Endothelial cell of hepatic sinusoid (primary cell): ENCODE measurements at regions not wholly inside any gene's neighbourhood (a gene's known extent, or its start where the extent isn't known, plus 50 kb on each side); places are given as distances from the start of the nearest gene placed in this dataset.

ENCODE experiments used
- in situ Hi-C: cut with HindIII; loops from 2 replicates; pipeline ENCODE4 v1.10.0; 2017; ENCODE audit warnings: low sequenced_read_pairs

DNA sequence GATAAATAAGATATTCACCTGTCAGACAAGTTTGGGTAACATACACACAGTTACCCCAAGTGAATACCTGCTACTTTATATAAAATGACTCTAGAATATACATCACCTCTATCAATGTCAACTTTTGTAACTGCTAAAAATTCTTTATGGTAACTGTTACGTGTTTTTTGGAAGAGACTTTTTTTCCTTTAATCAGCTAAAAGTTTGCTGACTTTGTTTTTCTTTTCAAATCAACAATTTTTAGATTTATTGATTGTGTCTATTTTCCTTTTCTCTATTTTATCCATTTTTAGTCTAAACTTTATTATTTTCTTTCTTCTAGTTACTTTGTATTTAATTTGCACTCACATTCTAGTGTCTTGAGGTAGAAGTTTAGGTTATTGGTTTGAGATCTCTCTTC, 1106.6 kb upstream of the LCORL start:
- in situ Hi-C loops: no loop called here

DNA sequence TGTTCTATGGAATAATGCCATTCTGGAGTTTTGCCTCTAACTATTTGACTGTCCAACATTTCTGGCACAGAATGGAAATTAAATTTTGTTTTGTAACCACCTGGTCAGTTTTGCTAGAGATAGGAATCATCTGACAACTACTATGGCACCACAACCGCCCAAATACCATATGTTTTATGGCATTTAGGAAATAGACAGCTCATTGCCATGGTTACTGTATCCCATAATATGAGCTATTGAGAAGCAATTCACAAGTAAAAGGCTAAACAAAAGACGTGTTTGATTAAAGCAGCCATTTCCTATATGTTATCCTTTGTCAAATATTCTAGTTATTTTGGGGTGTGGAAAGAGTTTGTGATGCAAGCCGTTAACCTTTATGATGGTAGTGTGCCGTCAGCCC, 1105.3 kb upstream of the LCORL start:
- in situ Hi-C loops: no loop called here

DNA sequence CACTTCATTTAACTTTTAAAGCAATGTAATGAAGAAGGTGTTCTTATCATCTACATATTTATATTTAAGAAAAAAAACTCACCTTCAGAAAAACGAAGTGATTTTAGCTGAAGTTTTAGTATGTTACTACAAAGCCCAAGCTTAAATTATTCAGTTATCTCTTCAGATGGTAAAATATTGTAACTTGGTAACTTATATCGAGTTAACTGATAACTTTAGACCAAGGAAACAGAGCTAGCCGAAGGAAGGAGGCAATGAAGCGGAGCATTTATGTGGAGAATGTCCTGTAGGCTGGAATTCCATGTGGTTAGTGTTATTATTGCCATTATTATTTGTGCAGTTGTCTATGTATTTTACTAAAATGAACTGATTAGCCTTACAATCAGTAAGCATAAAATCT, 1102.1 kb upstream of the LCORL start:
- in situ Hi-C loops: no loop called here

DNA sequence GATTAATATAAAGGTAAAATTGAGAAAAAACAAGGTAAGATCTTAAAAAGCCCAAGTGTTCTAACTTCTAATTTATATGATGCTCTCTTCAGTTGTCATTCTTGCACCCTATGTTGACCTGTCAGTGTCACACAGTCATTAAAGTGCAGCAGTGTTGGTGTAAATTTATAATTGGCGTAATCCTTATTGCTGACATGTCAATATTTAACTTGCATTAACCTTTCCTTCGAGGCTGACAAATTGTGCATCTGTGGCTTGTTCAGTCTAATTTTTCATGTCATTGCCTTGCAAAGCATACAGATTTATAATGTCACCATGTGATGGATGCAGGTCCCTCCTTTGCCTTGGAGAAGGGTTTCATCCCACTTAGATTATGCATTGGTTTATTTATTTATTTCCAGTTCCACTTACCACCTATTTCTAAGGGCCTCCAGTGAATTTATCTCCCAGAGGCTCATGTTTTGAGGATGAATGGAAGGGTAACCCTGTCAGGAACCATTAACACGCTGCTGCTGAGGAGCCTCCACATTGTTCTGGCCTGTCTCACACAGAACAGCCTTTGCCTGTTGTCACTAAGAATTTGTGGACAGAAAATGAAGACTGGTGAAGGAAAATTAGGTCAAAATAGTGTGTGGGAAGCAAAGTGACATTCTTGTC, 1098.5 kb upstream of the LCORL start:
- in situ Hi-C loops: no loop called here

DNA sequence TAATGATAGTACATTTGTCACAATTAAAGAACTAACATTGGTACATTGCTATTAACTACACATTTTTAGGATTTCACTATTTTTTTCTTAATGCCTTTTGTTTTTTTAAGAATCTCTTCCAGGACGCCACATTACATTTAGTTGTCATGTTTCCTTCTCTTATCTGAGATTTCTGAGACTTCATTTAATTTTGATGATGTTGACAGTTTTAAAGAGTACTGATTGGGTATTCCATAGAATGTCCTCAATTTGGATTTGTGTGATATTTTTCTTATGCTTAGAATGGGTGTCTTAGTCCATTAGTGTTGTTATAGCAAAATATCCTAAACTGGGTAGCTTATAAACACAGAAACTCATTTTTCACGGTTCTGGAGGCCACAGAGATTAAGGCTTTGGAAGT, 1095.5 kb upstream of the LCORL start:
- in situ Hi-C loops: no loop called here

DNA sequence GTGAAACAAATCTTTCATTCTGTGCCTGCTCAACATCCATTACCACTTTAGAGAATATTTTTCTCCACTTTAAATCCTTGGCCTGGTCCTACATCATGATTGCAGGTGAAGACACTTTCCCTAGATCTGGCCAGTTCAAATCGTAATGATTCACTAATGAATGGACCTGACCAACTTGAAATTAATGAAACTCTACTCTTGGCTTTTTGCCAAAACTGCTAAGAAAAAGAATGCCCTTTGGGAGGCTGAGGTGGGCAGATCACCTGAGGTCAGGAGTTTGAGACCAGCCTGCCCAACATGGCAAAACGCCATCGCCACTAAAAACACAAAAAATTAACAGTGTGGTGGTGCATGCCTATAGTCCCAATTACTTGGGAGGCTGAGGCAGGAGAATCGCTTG, 1082.6 kb upstream of the LCORL start:
- in situ Hi-C loops: no loop called here

DNA sequence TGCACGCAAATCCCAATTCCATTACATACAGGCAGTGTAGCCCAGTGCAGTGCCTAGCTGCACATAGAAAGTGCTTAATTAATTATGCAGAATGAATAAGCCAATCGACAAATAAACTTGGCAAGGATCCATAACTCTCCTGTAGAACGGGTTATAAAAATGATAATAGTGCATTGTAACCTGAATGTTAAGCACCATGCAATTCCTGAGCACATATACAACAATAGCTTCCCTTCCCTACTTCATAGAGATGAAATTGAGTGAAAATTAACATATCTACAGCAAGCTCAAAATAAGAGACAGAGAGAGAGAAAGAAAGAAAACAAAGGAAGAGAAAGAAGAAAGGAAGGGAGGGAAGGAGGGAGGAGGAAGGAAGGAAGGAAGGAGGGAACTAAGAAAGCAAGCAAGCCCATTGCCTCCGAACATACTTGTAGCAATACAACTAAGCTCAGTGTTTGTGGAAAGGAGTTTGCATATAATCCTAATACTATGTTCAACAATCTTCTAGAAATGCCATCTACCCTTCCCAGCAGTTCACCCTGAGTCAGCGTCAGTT, 1074.0 kb upstream of the LCORL start:
- in situ Hi-C loops: no loop called here

DNA sequence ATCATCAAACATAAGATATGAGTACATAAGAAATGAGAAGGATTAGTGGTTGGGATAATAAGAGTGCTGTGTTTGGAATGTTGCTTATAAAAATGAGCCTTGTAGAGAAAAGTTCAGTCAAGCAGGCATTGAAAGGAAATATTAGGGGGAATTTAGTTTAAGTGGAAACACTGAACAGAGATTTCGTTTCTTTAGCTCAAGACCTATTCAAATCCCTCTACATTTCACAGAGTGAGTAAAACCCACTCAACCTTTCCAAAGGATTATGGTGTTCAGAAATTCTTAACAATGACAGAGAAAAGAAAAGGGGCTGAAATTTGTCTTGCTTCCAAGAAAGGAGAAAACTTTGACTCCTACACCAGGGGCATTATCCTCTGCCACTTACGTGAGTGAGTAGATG, 1072.4 kb upstream of the LCORL start:
- in situ Hi-C loops: no loop called here

DNA sequence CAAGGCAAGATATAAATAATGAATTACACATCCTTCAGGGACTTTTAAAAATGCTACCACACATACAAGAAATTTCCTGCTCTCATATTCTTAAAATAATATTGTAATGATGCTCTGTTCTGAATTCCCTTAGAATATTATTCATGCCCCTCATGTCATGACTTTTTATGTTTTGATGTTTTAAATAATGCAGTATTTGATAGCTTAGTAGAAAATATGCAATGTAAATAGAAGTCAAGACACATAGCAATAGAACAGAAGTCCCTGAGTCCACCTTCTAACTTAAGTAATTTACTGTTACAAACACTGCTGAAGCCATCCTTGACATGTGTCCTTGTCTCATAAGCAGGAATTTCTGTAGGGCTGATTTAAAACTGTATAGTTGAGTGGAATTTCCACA, 1071.2 kb upstream of the LCORL start:
- in situ Hi-C loops: no loop called here

DNA sequence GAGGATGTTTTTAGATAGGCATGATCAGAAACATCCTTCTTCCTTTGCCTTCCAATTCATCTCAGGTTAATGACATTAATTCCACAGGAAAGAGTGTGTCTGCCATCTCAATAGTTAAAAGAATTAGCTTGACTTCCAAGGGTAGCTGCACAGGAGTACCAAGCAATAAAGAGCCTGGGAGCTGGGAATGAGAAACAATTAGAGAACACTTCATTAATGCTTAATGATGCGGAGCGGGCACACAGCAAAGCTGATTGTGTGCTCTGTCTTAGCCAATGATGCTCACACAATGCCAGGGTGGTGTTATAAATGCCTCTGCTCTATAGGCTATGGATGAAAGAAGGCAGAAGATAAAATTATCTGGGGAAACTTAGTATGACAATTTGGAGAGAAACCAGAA, 1052.5 kb upstream of the LCORL start:
- in situ Hi-C loops: no loop called here

DNA sequence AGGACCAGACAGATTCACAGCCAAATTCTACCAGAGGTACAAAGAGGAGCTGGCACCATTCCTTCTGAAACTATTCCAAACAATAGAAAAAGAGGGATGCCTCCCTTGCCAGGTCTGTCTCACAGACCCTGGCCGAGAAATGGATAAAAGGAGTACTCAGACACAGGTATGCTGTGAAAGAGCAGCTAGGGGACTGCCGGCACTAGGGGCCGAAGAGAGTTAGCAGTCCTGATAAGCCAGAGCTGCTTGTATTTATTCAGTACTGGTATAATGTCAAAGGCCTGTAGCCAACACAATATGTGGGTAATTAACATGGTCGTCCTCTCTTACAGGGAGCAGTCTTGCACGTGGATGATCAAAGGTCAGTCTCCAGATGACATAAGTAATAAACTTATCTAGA, 1042.1 kb upstream of the LCORL start:
- in situ Hi-C loops: no loop called here

DNA sequence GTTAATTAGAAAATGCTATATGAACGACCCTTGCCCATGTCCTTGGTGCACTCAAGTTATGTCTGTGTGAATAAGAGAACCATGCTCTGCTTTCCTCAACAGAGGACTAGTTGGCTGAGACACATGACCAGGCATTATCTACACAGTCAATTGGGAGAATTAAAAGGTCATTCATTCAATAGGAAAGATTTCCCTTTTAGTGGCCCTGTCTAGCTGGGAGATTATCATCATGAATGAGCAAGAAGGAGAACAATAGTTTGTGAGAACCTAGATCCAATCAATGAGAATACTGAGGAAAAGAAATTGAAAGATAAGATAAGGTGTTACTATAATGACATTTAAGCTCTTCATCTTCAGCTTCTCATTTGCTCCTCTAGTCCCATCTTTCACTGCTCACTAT, 1033.4 kb upstream of the LCORL start:
- in situ Hi-C loops: no loop called here

DNA sequence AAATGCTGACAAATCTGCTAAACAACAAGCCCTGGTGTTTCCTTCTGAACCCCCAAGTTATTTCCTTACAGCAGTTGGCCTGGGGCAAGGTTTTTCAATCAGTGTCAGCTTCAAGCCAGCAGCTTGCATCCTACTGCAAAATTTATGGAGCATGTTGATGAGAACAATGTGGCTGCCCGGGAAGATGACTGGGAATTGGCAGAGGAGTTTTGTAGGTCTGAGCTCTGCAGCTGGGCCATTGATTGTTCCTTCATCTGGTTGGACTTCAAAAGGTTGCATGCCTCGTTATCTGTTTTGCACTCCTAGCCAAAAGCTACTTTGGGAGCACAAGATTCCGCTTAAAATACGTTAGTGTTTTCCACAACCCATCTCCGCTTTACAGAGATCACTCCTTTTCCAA, 1030.3 kb upstream of the LCORL start:
- in situ Hi-C loops: no loop called here

DNA sequence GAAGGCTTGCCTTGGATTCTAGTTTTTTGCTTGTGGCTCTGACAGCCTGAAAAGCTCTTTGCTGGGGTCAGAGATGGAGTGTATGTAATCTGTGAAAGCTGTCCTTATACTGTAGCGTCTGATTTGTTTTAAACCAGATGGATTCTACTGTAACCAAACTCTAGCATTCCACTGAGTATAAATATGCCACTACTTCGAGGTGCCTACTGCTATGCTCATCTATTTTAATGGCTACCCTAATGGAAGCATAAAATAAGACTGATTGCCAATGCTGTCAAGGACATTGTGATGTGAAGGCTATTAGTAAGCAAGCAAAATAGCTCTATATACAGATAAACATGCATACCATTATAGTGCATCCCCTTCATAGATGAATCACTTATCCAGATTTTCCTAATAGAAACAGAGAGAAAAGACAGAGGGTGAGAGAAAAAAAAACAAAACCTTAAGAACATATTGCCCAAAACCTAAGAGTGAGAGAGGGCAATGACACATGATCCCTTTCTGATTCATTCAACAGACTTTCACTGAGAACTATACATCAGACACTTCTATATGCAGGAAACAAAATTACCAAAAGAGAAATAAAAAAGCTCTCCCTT, 1025.8 kb upstream of the LCORL start:
- in situ Hi-C loops: no loop called here

DNA sequence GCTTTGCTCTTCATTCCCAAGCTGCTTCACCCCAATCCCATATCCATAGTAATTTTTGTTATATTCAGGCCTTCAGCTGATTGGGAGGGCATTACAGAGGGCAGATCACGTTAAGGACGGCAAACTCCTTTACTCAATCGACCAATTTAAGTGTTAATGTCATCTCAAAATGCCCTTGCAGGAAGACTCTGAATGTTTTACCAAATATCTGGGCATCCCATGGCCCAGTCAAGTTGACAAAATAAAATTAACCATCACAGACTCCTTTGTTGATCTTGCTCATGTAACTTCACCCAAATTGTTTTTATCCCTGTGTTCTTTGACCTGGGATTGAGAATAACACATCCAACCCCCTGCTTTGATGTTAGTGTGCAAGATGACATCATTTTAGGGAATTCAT, 1018.3 kb upstream of the LCORL start:
- in situ Hi-C loops: no loop called here

DNA sequence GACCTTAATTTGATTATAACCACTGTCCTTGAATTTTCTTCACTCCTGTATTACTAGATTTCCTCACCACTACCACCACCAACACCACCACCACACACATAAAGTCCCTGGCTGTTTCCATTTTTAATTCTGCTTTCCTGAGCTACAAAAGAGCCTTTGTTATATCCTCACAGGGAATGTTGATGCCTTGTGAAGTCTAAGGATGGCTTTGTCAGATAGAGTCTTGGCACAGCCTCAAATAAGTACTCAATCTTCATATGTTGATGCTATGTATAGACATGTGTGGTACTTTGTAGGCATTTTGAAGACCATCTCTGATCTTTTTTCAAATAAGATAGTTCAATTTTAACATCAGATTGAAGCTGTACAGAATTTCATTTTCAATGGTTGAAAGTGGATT, 1016.7 kb upstream of the LCORL start:
- in situ Hi-C loops: no loop called here

DNA sequence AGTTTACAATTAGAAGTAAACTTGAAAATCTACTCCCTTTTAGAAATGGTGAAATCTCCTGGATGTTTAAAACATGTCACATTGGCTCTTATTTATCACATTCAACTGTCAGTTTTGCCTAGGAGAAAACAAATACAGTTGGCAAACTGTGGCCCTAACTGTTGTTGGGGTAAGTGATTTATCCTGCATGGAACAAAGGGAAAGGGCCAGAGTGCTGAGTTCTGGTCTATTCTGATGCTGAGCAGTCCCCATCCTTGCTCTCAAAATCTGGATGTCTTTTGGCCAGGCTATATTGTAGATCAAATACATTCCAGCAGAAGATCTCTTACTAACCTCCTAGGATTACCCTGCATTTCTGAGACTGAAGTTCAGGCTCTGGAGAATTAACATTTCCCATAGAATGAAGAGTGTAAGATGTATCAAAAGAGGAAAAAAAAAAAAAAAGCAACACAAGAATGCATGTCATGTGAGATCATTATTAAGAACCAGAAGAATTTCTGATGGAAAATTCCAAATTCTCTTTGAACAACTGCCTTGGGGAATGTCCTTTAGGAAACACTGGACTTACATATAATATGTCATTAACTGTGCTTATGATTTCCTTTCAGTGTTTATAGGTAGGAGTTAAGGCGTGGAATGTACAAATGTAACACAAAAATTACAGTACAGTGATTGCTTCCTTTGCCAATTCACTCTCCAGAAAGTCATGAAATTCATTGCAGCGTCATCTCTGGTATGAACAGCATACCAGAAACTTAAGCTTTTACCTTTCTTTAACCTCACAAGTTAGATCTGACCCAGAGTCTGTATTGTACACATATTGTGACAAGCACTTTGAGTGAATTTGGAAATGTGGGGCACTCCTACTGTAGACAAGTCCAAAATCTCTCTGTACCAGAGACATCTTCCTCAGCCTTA, 1012.5 kb upstream of the LCORL start:
- in situ Hi-C loops: no loop called here

DNA sequence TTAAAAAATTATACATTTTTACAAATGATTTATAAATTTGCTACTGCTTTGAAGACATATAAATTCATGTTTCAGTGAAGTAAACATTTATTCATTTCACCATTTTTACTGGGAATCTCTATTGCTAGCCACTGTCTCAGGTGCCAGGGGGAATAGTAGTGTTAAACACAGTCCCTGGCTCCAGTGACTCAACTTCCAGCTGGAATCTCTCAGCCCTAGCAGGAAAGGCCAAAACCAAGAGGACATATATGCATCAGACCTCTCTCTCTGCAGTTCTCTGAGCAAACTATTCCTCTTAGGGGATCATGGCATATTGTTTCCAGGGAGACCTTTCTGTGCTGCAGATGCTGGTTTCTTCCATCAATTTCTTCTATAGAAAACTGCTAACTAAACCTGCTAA, 1009.0 kb upstream of the LCORL start:
- in situ Hi-C loops: no loop called here

DNA sequence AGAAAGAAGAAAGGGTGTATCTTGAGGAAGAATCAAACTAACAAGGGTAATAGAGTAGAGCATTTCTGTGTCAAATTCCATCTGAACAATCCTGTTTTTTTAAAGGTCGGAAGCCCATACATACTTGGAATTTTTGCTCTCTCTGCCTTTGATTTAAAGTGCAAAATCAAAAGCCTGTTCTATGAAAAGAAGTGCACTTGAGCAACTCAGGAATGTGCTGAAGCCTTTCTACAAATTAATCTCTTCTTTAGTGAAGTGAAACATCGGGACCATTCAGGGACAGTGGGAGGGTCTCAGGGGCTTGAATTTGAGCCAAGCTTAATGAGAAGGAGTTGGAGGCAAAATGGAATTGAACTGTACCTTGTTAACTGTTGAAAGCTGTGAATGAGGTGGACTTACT, 1008.5 kb upstream of the LCORL start:
- in situ Hi-C loops: no loop called here

DNA sequence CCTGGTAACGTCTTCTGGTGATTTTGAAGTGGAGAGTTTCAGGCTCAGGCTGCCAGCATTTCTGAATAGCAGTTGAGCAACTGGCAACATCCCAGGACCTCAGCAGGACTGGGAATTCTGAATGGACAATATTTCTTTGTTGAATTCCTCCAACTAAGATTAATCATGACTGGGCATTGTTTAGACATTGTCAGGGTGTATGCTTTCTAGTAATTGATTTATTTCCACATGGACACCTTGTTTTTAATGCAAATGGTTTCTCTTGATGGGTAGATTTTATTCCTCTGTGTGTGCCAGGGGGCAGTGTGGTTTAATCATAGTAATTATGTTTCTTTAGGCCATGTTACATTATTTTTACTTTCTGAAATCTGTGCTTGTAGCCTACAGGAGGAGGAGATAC, 1004.7 kb upstream of the LCORL start:
- in situ Hi-C loops: no loop called here

DNA sequence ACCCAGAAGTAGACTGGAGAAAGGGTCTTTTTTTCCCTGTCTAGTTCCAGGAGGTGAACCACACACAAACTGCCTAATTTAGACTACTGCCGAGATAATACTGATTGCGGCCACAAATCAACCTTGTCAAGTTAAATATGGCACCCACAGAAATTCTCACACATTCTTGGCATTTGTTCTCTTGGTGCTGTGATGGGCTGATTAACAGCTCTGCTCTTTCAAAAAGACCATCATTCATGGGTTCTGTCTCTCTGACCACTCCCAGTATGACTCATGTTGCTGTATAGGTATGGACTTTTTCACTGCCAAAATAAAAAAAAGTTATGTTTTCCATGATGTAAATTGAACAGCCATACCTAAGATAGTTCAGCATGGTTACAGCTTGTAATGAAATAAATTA, 1003.5 kb upstream of the LCORL start:
- in situ Hi-C loops: no loop called here

DNA sequence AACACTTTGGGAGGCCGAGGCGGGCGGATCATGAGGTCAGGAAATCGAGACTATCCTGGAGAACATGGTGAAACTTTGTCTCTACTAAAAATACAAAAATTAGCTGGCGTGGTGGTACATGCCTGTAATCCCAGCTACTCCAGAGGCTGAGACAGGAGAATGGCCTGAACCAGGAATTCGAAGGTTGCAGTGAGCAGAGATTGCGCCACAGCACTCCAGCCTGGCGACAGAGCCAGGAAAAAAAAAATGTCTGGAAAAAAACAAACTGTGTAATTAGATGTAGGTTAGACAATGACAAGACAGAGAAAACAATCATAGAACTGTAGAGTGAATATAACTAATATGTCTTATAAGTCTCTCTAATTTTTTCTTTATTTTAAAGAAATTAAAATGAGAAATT, 1002.5 kb upstream of the LCORL start:
- in situ Hi-C loops: no loop called here
